H9 (cell line): ENCODE measurements at regions not wholly inside any gene's neighbourhood (a gene's known extent, or its start where the extent isn't known, plus 50 kb on each side); places are given as distances from the start of the nearest gene placed in this dataset.

Experiments used
- DNase-seq: peaks from one replicate; pipeline ENCODE4 v3.0.0-alpha.2; 2017
- H2AFZ ChIP-seq: one replicate; pipeline ENCODE4 v1.6.1; 2013; ENCODE audit warnings: mild to moderate bottlenecking, low read length, control low read depth, moderate library complexity
- H2AK5ac ChIP-seq: 2 replicates; pipeline ENCODE4 v1.6.1; 2013; ENCODE audit warnings: low read length, control low read depth, mixed read lengths; ENCODE audit not compliant: insufficient read length
- H2BK120ac ChIP-seq: one replicate; pipeline ENCODE4 v1.6.1; 2013; ENCODE audit warnings: low read depth, mild to moderate bottlenecking, low read length, control low read depth, inconsistent platforms; ENCODE audit not compliant: poor library complexity, severe bottlenecking
- H2BK12ac ChIP-seq: 2 replicates; pipeline ENCODE4 v1.6.1; 2013; ENCODE audit warnings: low read length, control low read depth, mixed read lengths, low read depth; ENCODE audit not compliant: insufficient read length
- H2BK15ac ChIP-seq: 2 replicates; pipeline ENCODE4 v1.6.1; 2013; ENCODE audit warnings: low read depth, low read length, control low read depth
- H2BK20ac ChIP-seq: one replicate; pipeline ENCODE4 v1.6.1; 2013; ENCODE audit warnings: low read depth, mild to moderate bottlenecking, low read length, control low read depth, inconsistent platforms; ENCODE audit not compliant: poor library complexity, severe bottlenecking
- H2BK5ac ChIP-seq: 2 replicates; pipeline ENCODE4 v1.6.1; 2013; ENCODE audit warnings: low read length, control low read depth, mixed read lengths; ENCODE audit not compliant: insufficient read length
- H3K14ac ChIP-seq: 2 replicates; pipeline ENCODE4 v1.6.1; 2013; ENCODE audit warnings: low read length, control low read depth; ENCODE audit not compliant: insufficient read depth
- H3K18ac ChIP-seq: 2 replicates; pipeline ENCODE4 v1.6.1; 2013; ENCODE audit warnings: low read depth, mild to moderate bottlenecking, mixed read lengths, low read length, control low read depth; ENCODE audit not compliant: insufficient read length
- H3K23ac ChIP-seq: 2 replicates; pipeline ENCODE4 v1.6.1; 2013; ENCODE audit warnings: low read length, control low read depth, mixed read lengths, low read depth; ENCODE audit not compliant: insufficient read length
- H3K23me2 ChIP-seq: 2 replicates; pipeline ENCODE4 v1.6.1; 2013; ENCODE audit warnings: low read depth, mild to moderate bottlenecking, mixed read lengths, low read length, control low read depth; ENCODE audit not compliant: insufficient read length, poor library complexity, severe bottlenecking
- H3K27ac ChIP-seq: 2 replicates; pipeline ENCODE4 v1.5.1; 2013; ENCODE audit warnings: low read length, control low read depth, mixed read lengths, low read depth; ENCODE audit not compliant: insufficient read length
- H3K27me3 ChIP-seq: 2 replicates; pipeline ENCODE4 v1.6.1; 2013; ENCODE audit warnings: low read length, control low read depth, inconsistent platforms; ENCODE audit not compliant: insufficient read depth
- H3K4ac ChIP-seq: 2 replicates; pipeline ENCODE4 v1.6.1; 2013; ENCODE audit warnings: low read depth, mild to moderate bottlenecking, control low read depth, inconsistent platforms, low read length, moderate library complexity
- H3K4me1 ChIP-seq: 2 replicates; pipeline ENCODE4 v1.6.1; 2013; ENCODE audit warnings: low read length, control low read depth, inconsistent platforms; ENCODE audit not compliant: insufficient read depth
- H3K4me2 ChIP-seq: 2 replicates; pipeline ENCODE4 v1.6.1; 2013; ENCODE audit warnings: low read length, control low read depth, mixed read lengths; ENCODE audit not compliant: insufficient read length, insufficient read depth
- H3K56ac ChIP-seq: 2 replicates; pipeline ENCODE4 v1.6.1; 2013; ENCODE audit warnings: low read depth, mild to moderate bottlenecking, mixed read lengths, low read length, control low read depth; ENCODE audit not compliant: insufficient read length
- H3K79me1 ChIP-seq: 2 replicates; pipeline ENCODE4 v1.6.1; 2013; ENCODE audit warnings: low read depth, mild to moderate bottlenecking, moderate library complexity, low read length, control low read depth, inconsistent platforms; ENCODE audit not compliant: insufficient read depth, poor library complexity, severe bottlenecking
- H3K79me2 ChIP-seq: 2 replicates; pipeline ENCODE4 v1.6.1; 2013; ENCODE audit warnings: low read length, control low read depth, inconsistent platforms; ENCODE audit not compliant: insufficient read depth
- H3K9ac ChIP-seq: 2 replicates; pipeline ENCODE4 v1.6.1; 2013; ENCODE audit warnings: low read length, control low read depth, mixed read lengths; ENCODE audit not compliant: insufficient read length; ENCODE audit errors: extremely low read depth
- H3K9me3 ChIP-seq: one replicate; pipeline ENCODE4 v1.6.1; 2013; ENCODE audit warnings: low read depth, low read length, inconsistent platforms; ENCODE audit not compliant: control insufficient read depth
- H3T11ph ChIP-seq: one replicate; pipeline ENCODE4 v1.6.1; 2013; ENCODE audit warnings: mild to moderate bottlenecking, low read length, control low read depth, inconsistent platforms
- H4K20me1 ChIP-seq: one replicate; pipeline ENCODE4 v1.6.1; 2013; ENCODE audit not compliant: control insufficient read depth, insufficient read length, insufficient read depth
- H4K5ac ChIP-seq: 2 replicates; pipeline ENCODE4 v1.6.1; 2013; ENCODE audit warnings: low read depth, mild to moderate bottlenecking, mixed read lengths, low read length, control low read depth; ENCODE audit not compliant: insufficient read length
- H4K8ac ChIP-seq: replicated peaks from 2 replicates; pipeline ENCODE4 v1.6.1; 2013; ENCODE audit warnings: low read length, control low read depth, mixed read lengths, low read depth; ENCODE audit not compliant: insufficient read length
- H4K91ac ChIP-seq: 2 replicates; pipeline ENCODE4 v1.6.1; 2013; ENCODE audit warnings: low read depth, mild to moderate bottlenecking, moderate library complexity, mixed read lengths, low read length, control low read depth; ENCODE audit not compliant: insufficient read length
- H3K27ac Mint-ChIP-seq, 3 experiments: 2 replicates in 2 of 3; 3 replicates in 1 of 3; pipeline ENCODE4 v1.8.0; 2020 to 2021; ENCODE audit warnings: mixed read lengths in 3 of 3, mild to moderate bottlenecking in 1 of 3, moderate library complexity in 1 of 3
- H3K27me3 Mint-ChIP-seq: 2 replicates; pipeline ENCODE4 v1.8.0; 2021; ENCODE audit warnings: low read depth, mild to moderate bottlenecking, moderate library complexity, mixed read lengths
- H3K36me3 Mint-ChIP-seq, 3 experiments: 2 replicates in 2 of 3; 3 replicates in 1 of 3; pipeline ENCODE4 v1.8.0; 2020 to 2021; ENCODE audit warnings: low read depth in 3 of 3, mixed read lengths in 3 of 3; ENCODE audit not compliant: insufficient read depth in 1 of 3
- H3K4me1 Mint-ChIP-seq, 2 experiments: 2 replicates each; pipeline ENCODE4 v1.8.0; 2020; ENCODE audit warnings: mixed read lengths in 2 of 2
- H3K4me3 Mint-ChIP-seq, 2 experiments: 2 replicates in 1 of 2; 3 replicates in 1 of 2; pipeline ENCODE4 v1.8.0; 2020 to 2021; ENCODE audit warnings: mild to moderate bottlenecking in 2 of 2, mixed read lengths in 2 of 2, moderate library complexity in 1 of 2
- H3K9me3 Mint-ChIP-seq, 2 experiments: 2 replicates in 1 of 2; 3 replicates in 1 of 2; pipeline ENCODE4 v1.8.0; 2020; ENCODE audit warnings: mild to moderate bottlenecking in 2 of 2, mixed read lengths in 2 of 2, moderate library complexity in 1 of 2
- CTCF ChIP-seq: fragments of 200-600 bp; sonication (generic); conservative IDR thresholded peaks from 3 replicates; pipeline ENCODE4 v1.8.0; 2021; ENCODE audit warnings: antibody characterized with exemption, mild to moderate bottlenecking
- WGBS: extraction: QIAGEN DNeasy Blood & Tissue Kit; methylation state at CpG from one replicate; pipeline ENCODE4 v1.1.7; 2013; ENCODE audit warnings: missing lambda C conversion rate, low lambda C conversion rate, mixed read lengths; ENCODE audit not compliant: insufficient read length; ENCODE audit errors: extremely low coverage; 5-methylcytosine and 5-hydroxymethylcytosine counted together

- peaks cover 9 to 10% of the 10 kb centered on the region in 2 experiments for H3K4me1 Mint-ChIP-seq
- Histone ChIP-seq H3K18ac (no peak overlapping the region), H3K79me2 (no peaks in the 10 kb centered on the region), H4K8ac (no peak overlapping the region), H2BK5ac (no peak overlapping the region), H4K5ac (no peak overlapping the region), H3K14ac (no peak overlapping the region; the same call in 1 of the 2 replicates), H2AFZ (no peak overlapping the region), H3K56ac (no peak overlapping the region), H3T11ph (no peak overlapping the region), H2BK15ac (no peak overlapping the region), H3K27ac (no peak overlapping the region), H2BK20ac (no peak overlapping the region), H2BK12ac (no peak overlapping the region), H3K79me1 (no peaks in the 10 kb centered on the region), H4K20me1 (no peaks in the 10 kb centered on the region), H2AK5ac (no peak overlapping the region), H3K9ac (no peak overlapping the region), H3K4me2 (no peak overlapping the region), H3K4me1 (no peaks in the 10 kb centered on the region), H2BK120ac (no peak overlapping the region), H3K23me2 (no peaks in the 10 kb centered on the region), H4K91ac (no peak overlapping the region), H3K23ac (no peak overlapping the region), H3K9me3 (no peaks in the 10 kb centered on the region), H3K27me3 (no peaks in the 10 kb centered on the region), H3K4ac (no peak overlapping the region)
- no peak for DNase-seq
- H3K4me3 Mint-ChIP-seq = no peak overlapping the region
- no peaks in the 10 kb centered on the region; a peak in 1 of 7 replicates for H3K36me3 Mint-ChIP-seq
- TF ChIP-seq CTCF = no peak
- no peak overlapping the region for H3K27ac Mint-ChIP-seq
- WGBS = no CpG with 5 or more reads among the region's 11 CpGs
- H3K27me3 Mint-ChIP-seq = no peaks in the 10 kb centered on the region
- no peaks in the 10 kb centered on the region for H3K9me3 Mint-ChIP-seq
Observed at GRCh38 chr21:43306391-43306790, 120.5 kb downstream of the SIK1 start.
